Osteoblast (primary cell): ENCODE measurements at regions not wholly inside any gene's neighbourhood (a gene's known extent, or its start where the extent isn't known, plus 50 kb on each side); places are given as distances from the start of the nearest gene placed in this dataset.
"Not testable (repeated sequence)": the region's sequence is repeated elsewhere in the genome, so short reads cannot be mapped to it uniquely, and the experiment has no call there.

ENCODE experiments used
- DNase-seq: peaks from one replicate; pipeline ENCODE4 v3.0.0; 2011; ENCODE audit warnings: low spot score, mixed read lengths; ENCODE audit not compliant: insufficient read length; ENCODE audit errors: missing footprints
- H2AFZ ChIP-seq: 2 replicates; pipeline ENCODE4 v1.6.0; 2011; ENCODE audit warnings: mild to moderate bottlenecking, low read length
- H3K27ac ChIP-seq: 2 replicates; pipeline ENCODE4 v1.5.1; 2011; ENCODE audit warnings: mild to moderate bottlenecking, low read depth, low read length, moderate library complexity
- H3K27me3 ChIP-seq: 2 replicates; pipeline ENCODE4 v1.6.0; 2012; ENCODE audit warnings: mild to moderate bottlenecking, control low read depth, inconsistent platforms, low read length, moderate library complexity; ENCODE audit not compliant: insufficient read depth
- H3K36me3 ChIP-seq: 2 replicates; pipeline ENCODE4 v1.5.1; 2011; ENCODE audit warnings: mild to moderate bottlenecking, low read length, control low read depth, moderate library complexity; ENCODE audit not compliant: insufficient read depth
- H3K4me1 ChIP-seq: 2 replicates; pipeline ENCODE4 v1.5.1; 2011; ENCODE audit warnings: mild to moderate bottlenecking, low read length, control low read depth, moderate library complexity; ENCODE audit not compliant: insufficient read depth
- H3K4me2 ChIP-seq: 2 replicates; pipeline ENCODE4 v1.6.0; 2011; ENCODE audit warnings: mild to moderate bottlenecking, low read length; ENCODE audit not compliant: insufficient read depth
- H3K4me3 ChIP-seq: fragments of 200-600 bp; sonication (generic); 3 replicates; pipeline ENCODE4 v1.5.1; 2012; ENCODE audit warnings: mild to moderate bottlenecking, low read length, inconsistent platforms; ENCODE audit not compliant: insufficient read depth
- H3K79me2 ChIP-seq: 2 replicates; pipeline ENCODE4 v1.6.0; 2012; ENCODE audit warnings: mild to moderate bottlenecking, low read length, control low read depth, inconsistent platforms; ENCODE audit not compliant: insufficient read depth
- H3K9me3 ChIP-seq: 2 replicates; pipeline ENCODE4 v1.5.1; 2011; ENCODE audit warnings: low read depth, low read length, control low read depth
- H4K20me1 ChIP-seq: 2 replicates; pipeline ENCODE4 v1.6.0; 2012; ENCODE audit warnings: mild to moderate bottlenecking, low read length, control low read depth; ENCODE audit not compliant: insufficient read depth

- H3K4me1 ChIP-seq, H4K20me1 ChIP-seq, H3K27me3 ChIP-seq, H3K9me3 ChIP-seq, DNase-seq, H3K4me3 ChIP-seq, H2AFZ ChIP-seq, H3K27ac ChIP-seq, H3K4me2 ChIP-seq, H3K36me3 ChIP-seq: not testable (repeated sequence)
- H3K79me2 ChIP-seq, result peaks cover 52% of the 10 kb centered on the region
These were observed 305.1 kb downstream of the BCL2L11 start for GRCh38 chr2:111425789-111426201.

DNA sequence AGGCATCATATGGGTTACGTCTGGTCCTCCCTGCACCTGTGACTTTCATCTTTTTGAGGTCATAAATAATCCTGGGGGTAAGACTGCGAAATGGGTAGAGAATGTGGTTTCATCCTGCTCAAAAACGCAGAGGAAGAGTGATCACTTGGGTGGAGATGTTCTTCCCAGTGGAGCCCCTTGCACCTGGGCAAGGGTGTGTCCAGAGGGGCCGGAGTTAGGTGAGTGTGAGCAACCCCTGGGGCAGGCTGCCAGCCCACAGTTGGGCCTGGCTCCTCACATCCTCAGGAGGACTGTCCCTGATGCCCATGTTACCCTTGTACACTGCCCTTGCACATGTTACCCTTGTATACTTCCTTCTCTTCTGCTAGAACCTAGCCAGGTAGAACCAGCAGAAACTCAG is 306.6 kb downstream of the BCL2L11 start:
- not testable (repeated sequence) for H3K27me3 ChIP-seq, H3K4me1 ChIP-seq, H3K36me3 ChIP-seq, H3K9me3 ChIP-seq, H2AFZ ChIP-seq, H3K4me2 ChIP-seq, H4K20me1 ChIP-seq, H3K27ac ChIP-seq, H3K4me3 ChIP-seq, DNase-seq
- peaks cover 50% of the 10 kb centered on the region for H3K79me2 ChIP-seq

DNA sequence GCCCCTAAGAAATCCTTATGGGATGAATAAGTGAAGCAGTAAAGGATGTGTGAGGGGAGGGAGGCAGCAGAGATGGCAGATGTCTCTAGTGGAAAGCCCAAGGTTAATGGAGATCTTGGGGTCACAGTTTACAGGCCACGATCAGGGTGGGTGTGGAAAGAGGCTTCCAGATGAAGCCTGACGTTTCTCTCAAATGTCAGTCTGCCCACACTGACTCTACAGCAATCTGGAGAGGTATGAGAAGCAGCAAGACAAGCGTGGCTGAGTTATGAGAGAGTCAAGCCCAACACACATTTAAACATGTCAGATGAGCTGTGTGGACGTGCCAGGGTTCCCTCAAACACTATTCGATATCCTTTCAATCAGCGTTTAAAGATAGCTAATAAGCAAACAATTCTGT is 308.2 kb downstream of the BCL2L11 start:
- peaks cover 53% of the 10 kb centered on the region for H3K79me2 ChIP-seq
- not testable (repeated sequence) for H3K4me1 ChIP-seq, H3K4me3 ChIP-seq, H3K27ac ChIP-seq, H3K9me3 ChIP-seq, H3K36me3 ChIP-seq, H3K4me2 ChIP-seq, H3K27me3 ChIP-seq, H2AFZ ChIP-seq, DNase-seq, H4K20me1 ChIP-seq

DNA sequence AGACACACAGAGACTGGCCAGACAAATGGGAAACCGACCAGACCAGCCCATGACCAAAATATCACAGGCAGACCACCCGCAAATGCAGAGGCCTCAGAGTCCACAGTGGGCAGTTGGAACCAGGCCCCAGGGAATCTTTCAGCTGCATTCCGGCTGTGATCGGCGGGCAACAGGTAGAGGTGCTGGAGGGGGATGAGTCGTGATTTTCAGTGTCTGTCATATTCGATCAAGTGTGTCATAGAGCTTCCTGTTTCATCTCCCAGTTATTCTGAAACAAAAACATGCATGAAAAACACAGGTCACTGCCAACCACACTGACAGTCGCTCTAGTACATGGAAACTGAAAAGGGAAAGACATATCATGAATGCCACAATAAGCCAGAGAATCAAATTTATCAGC is 308.6 kb downstream of the BCL2L11 start:
- not testable (repeated sequence) for H3K27ac ChIP-seq, DNase-seq, H3K4me3 ChIP-seq, H3K27me3 ChIP-seq, H3K36me3 ChIP-seq, H4K20me1 ChIP-seq, H3K9me3 ChIP-seq, H3K4me1 ChIP-seq, H2AFZ ChIP-seq, H3K4me2 ChIP-seq
- H3K79me2 ChIP-seq, result peaks cover 56% of the 10 kb centered on the region

GRCh38 chr2:111430817-111431661 is 310.3 kb downstream of the BCL2L11 start:
- not testable (repeated sequence) for H2AFZ ChIP-seq, H4K20me1 ChIP-seq, H3K4me3 ChIP-seq, H3K4me2 ChIP-seq, H3K4me1 ChIP-seq, DNase-seq, H3K27ac ChIP-seq, H3K36me3 ChIP-seq, H3K27me3 ChIP-seq, H3K9me3 ChIP-seq
- peaks cover 48% of the 10 kb centered on the region for H3K79me2 ChIP-seq

GRCh38 chr2:111432423-111432822 is 311.7 kb downstream of the BCL2L11 start:
- not testable (repeated sequence) for DNase-seq, H3K9me3 ChIP-seq, H3K27ac ChIP-seq, H3K27me3 ChIP-seq, H3K4me2 ChIP-seq, H4K20me1 ChIP-seq, H3K4me3 ChIP-seq, H3K4me1 ChIP-seq, H3K36me3 ChIP-seq, H2AFZ ChIP-seq
- peaks cover 41% of the 10 kb centered on the region for H3K79me2 ChIP-seq

DNA sequence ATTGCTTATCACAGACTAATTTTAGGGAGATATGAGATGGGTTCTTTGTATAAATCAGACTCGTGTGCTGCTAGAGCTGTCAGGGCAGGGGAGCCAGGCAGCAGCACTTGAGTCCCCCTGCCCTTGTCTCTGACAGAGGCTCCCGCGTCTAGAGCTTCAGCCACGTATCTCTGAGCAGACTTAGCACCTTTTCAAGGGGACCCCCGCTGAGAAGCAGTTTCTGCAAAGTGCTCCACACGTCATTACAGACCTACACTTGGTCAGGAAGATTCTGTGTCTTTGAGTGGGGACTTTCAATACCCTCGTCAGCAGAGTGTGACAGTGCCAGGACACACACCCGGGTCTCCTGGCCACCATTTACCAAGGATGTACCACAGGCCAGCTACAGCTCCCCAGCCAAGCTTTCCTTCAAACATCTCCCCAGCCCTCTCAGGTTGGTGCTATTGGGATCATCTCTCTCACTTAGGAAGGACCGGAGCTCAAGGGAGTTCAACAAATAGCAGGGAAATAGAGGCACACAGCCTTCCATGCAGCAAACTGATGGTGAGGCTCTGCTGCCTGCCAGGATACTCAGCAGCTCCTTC is 312.3 kb downstream of the BCL2L11 start:
- DNase-seq, H3K27ac ChIP-seq, H3K4me3 ChIP-seq, H3K9me3 ChIP-seq, H3K36me3 ChIP-seq, H4K20me1 ChIP-seq, H3K4me2 ChIP-seq, H2AFZ ChIP-seq, H3K27me3 ChIP-seq, H3K4me1 ChIP-seq: not testable (repeated sequence)
- H3K79me2 ChIP-seq, result peaks cover 38% of the 10 kb centered on the region

GRCh38 chr2:111433892-111434607 is 313.3 kb downstream of the BCL2L11 start:
- DNase-seq, result not testable (repeated sequence)

More at GRCh38 chr2:111433892-111434607, 313.3 kb downstream of the BCL2L11 start:
- not testable (repeated sequence) for H3K4me2 ChIP-seq, H4K20me1 ChIP-seq, H3K27ac ChIP-seq, H3K9me3 ChIP-seq, H3K27me3 ChIP-seq, H3K36me3 ChIP-seq, H2AFZ ChIP-seq, H3K4me1 ChIP-seq, H3K4me3 ChIP-seq
- peaks cover 31% of the 10 kb centered on the region for H3K79me2 ChIP-seq
